NCI-H82 (cell line): ENCODE measurements at regions not wholly inside any gene's neighbourhood (a gene's known extent, or its start where the extent isn't known, plus 50 kb on each side); places are given as distances from the start of the nearest gene placed in this dataset.
"Not testable (repeated sequence)": the region's sequence is repeated elsewhere in the genome, so short reads cannot be mapped to it uniquely, and the experiment has no call there.

Experiments
- DNase-seq: peaks from one replicate; lab custom pipeline; 2025; lab: John Stamatoyannopoulos, UW

GRCh38 chr21:24514081-24514733 is 1093.1 kb downstream of the MRPL39 start:
- DNase-seq: peak; percentile 4

GRCh38 chr21:24509131-24509530 is 1098.2 kb downstream of the MRPL39 start:
- no peak for DNase-seq

- no peak for DNase-seq
Observed at GRCh38 chr21:24486973-24487372, 1120.3 kb downstream of the MRPL39 start.

GRCh38 chr21:24483361-24483760 is 1123.9 kb downstream of the MRPL39 start:
- not testable (repeated sequence) for DNase-seq

GRCh38 chr21:24470852-24471251 is 1136.4 kb downstream of the MRPL39 start:
- no peak for DNase-seq

- DNase-seq: no peak
Observed at GRCh38 chr21:24456358-24456757, 1150.9 kb downstream of the MRPL39 start.

- no peak for DNase-seq
Observed at GRCh38 chr21:24450119-24450518, 1157.2 kb downstream of the MRPL39 start.

GRCh38 chr21:24445517-24445916 is 1161.8 kb downstream of the MRPL39 start:
- no peak for DNase-seq

- no peak for DNase-seq
Observed at GRCh38 chr21:24444736-24445135, 1162.5 kb downstream of the MRPL39 start.

- DNase-seq: no peak
Observed at GRCh38 chr21:24436236-24436635, 1171.0 kb downstream of the MRPL39 start.

GRCh38 chr21:24428591-24429199 is 1178.6 kb downstream of the MRPL39 start:
- DNase-seq: no peak

- no peak for DNase-seq
Observed at GRCh38 chr21:24424776-24425175, 1182.5 kb downstream of the MRPL39 start.

- no peak for DNase-seq
Observed at GRCh38 chr21:24423546-24423945, 1183.7 kb downstream of the MRPL39 start.

- no peak for DNase-seq
Observed at GRCh38 chr21:24420689-24421088, 1186.6 kb downstream of the MRPL39 start.

GRCh38 chr21:24419641-24420040 is 1187.6 kb downstream of the MRPL39 start:
- DNase-seq: not testable (repeated sequence)

- DNase-seq: no peak
Observed at GRCh38 chr21:24418671-24419070, 1188.6 kb downstream of the MRPL39 start.

- DNase-seq: no peak
Observed at GRCh38 chr21:24411429-24411828, 1195.9 kb downstream of the MRPL39 start.

GRCh38 chr21:24403221-24403620 is 1204.1 kb downstream of the MRPL39 start:
- DNase-seq: no peak

- no peak for DNase-seq
Observed at GRCh38 chr21:24395320-24395923, 1211.9 kb downstream of the MRPL39 start.

GRCh38 chr21:24375201-24375600 is 1232.1 kb downstream of the MRPL39 start:
- DNase-seq: peak; percentile 20

GRCh38 chr21:24372506-24372905 is 1234.8 kb downstream of the MRPL39 start:
- no peak for DNase-seq

- no peak for DNase-seq
Observed at GRCh38 chr21:24369746-24370145, 1237.5 kb downstream of the MRPL39 start.

GRCh38 chr21:24369278-24369677 is 1238.0 kb downstream of the MRPL39 start:
- no peak for DNase-seq

GRCh38 chr21:24367936-24368335 is 1239.3 kb downstream of the MRPL39 start:
- DNase-seq: no peak
